NT2/D1 (cell line): ENCODE measurements at regions not wholly inside any gene's neighbourhood (a gene's known extent, or its start where the extent isn't known, plus 50 kb on each side); places are given as distances from the start of the nearest gene placed in this dataset.

Experiments
- DNase-seq: peaks from one replicate; pipeline ENCODE4 v3.0.0-alpha.2; 2011; ENCODE audit warnings: low read depth, low spot score
- H3K27me3 ChIP-seq: 2 replicates; pipeline ENCODE4 v1.6.0; 2011; ENCODE audit warnings: mild to moderate bottlenecking; ENCODE audit not compliant: insufficient read length, insufficient read depth
- H3K36me3 ChIP-seq: 2 replicates; pipeline ENCODE4 v1.6.1; 2011; ENCODE audit warnings: mild to moderate bottlenecking, low read length, mixed read lengths; ENCODE audit not compliant: insufficient read depth, insufficient read length
- H3K4me1 ChIP-seq: 2 replicates; pipeline ENCODE4 v1.5.1; 2011; ENCODE audit not compliant: insufficient read depth, insufficient read length
- H3K4me3 ChIP-seq: 2 replicates; pipeline ENCODE4 v1.5.1; 2011; ENCODE audit warnings: low read depth; ENCODE audit not compliant: insufficient read length
- H3K9ac ChIP-seq: 2 replicates; pipeline ENCODE4 v1.6.0; 2011; ENCODE audit warnings: low read depth; ENCODE audit not compliant: insufficient read length
- H3K9me3 ChIP-seq: 2 replicates; pipeline ENCODE4 v1.5.1; 2011; ENCODE audit warnings: mild to moderate bottlenecking, low read length; ENCODE audit not compliant: insufficient read depth
- SUZ12 ChIP-seq: IDR thresholded peaks from 2 replicates; pipeline ENCODE4 v1.6.1; 2011; ENCODE audit not compliant: insufficient read length, insufficient read depth; ENCODE audit errors: extremely low read depth
- YY1 ChIP-seq: IDR thresholded peaks from 2 replicates; pipeline ENCODE4 v1.6.1; 2011; ENCODE audit not compliant: insufficient read length, insufficient read depth
- ZNF274 ChIP-seq: IDR thresholded peaks from 2 replicates; pipeline ENCODE4 v1.6.1; 2011; ENCODE audit warnings: mild to moderate bottlenecking, low read depth, low read length

- no peak for DNase-seq
- no peak overlapping the region for H3K4me3 ChIP-seq
- H3K36me3 ChIP-seq, result no peaks in the 10 kb centered on the region
- H3K9me3 ChIP-seq, result peaks cover 23% of the 10 kb centered on the region; the same call in 1 of the 2 replicates
- TF ChIP-seq ZNF274 (no peak), YY1 (no peak), SUZ12 (no peak)
- H3K27me3 ChIP-seq, result no peaks in the 10 kb centered on the region
- no peak overlapping the region for H3K9ac ChIP-seq
- no peaks in the 10 kb centered on the region for H3K4me1 ChIP-seq
Measured at GRCh38 chr16:48932216-48932855, 322.4 kb upstream of the N4BP1 start.

DNA sequence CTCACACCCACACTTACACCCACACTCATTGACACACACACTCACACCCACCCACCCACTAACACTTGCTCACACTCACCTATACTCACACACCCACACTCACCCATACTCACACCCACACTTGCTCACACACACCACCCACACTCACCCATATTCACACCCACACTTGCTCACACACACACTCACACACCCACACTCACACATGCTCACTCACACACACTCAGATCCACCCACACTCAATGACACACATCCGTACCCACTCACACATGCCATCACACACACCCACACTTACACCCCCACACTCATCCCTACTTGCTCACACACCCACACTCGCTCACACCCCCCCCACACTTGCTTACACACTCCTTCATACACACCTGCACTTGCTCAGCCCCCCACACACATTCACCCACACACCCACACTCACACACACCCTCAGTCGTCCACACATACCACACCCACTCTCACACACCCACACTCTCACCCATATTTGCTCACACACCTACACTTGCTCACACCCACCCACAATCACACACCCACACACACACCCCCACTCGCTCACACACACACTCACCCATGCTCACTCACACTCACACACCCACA is 321.1 kb upstream of the N4BP1 start:
- Histone ChIP-seq H3K4me3 (no peak overlapping the region), H3K9ac (no peak overlapping the region), H3K36me3 (no peaks in the 10 kb centered on the region), H3K27me3 (no peaks in the 10 kb centered on the region), H3K4me1 (no peaks in the 10 kb centered on the region), H3K9me3 (peaks cover 31% of the 10 kb centered on the region; the same call in 1 of the 2 replicates)
- TF ChIP-seq ZNF274 (no peak), SUZ12 (no peak), YY1 (no peak)
- DNase-seq, result no peak

GRCh38 chr16:48919791-48920190 is 309.8 kb upstream of the N4BP1 start:
- Histone ChIP-seq H3K9me3 (no peaks in the 10 kb centered on the region), H3K27me3 (no peaks in the 10 kb centered on the region), H3K9ac (no peak overlapping the region), H3K4me1 (no peaks in the 10 kb centered on the region), H3K4me3 (no peak overlapping the region), H3K36me3 (no peaks in the 10 kb centered on the region)
- no peak for TF ChIP-seq SUZ12
- TF ChIP-seq ZNF274, result no peak
- no peak for DNase-seq

DNA sequence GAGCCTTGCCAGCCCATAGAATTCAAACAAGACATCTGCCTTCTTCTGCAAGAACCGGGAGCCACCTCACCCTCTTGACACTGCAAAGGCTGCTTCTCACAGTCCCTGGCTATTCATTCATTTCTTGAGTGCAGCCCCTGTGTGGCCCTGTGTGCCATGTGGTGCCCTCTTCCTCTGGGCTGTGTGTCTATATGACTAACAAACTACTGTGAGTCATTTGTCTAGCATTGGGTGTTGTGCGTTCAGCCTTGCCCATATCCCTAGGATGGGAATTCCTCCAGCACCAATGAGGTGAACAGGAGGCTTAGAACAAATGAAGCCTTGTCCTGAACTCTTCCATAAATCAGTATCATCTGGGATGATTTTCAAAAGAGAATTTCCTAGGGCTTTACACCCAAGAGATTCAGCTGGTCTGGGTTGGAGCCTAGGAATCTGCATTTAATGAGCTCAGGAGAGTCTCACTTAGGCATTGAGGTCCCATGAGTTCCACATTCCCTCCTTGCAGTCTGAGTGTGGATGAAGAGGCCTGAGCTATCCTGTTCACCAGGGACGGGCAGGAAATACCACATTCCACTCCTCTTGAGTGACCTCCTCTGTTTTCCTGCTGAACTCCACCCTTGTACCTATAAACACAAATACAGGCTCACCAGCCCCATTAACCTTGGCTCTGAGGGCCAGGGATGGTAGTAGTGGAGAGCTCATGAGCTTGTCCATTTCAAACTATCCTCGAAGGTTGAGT is 308.7 kb upstream of the N4BP1 start:
- no peaks in the 10 kb centered on the region for H3K9me3 ChIP-seq
- no peak overlapping the region for H3K9ac ChIP-seq
- H3K27me3 ChIP-seq, result no peaks in the 10 kb centered on the region
- TF ChIP-seq ZNF274, result no peak
- TF ChIP-seq YY1, result no peak
- TF ChIP-seq SUZ12, result no peak
- no peak overlapping the region for H3K4me3 ChIP-seq
- H3K4me1 ChIP-seq, result no peaks in the 10 kb centered on the region
- no peaks in the 10 kb centered on the region for H3K36me3 ChIP-seq
- no peak for DNase-seq

GRCh38 chr16:48916566-48916965 is 306.6 kb upstream of the N4BP1 start:
- no peaks in the 10 kb centered on the region for H3K36me3 ChIP-seq
- TF ChIP-seq ZNF274, result no peak
- no peak for TF ChIP-seq SUZ12
- no peak for TF ChIP-seq YY1
- no peaks in the 10 kb centered on the region for H3K4me1 ChIP-seq
- no peaks in the 10 kb centered on the region for H3K27me3 ChIP-seq
- no peak for DNase-seq
- no peak overlapping the region for H3K9ac ChIP-seq
- H3K9me3 ChIP-seq, result no peaks in the 10 kb centered on the region
- no peak overlapping the region for H3K4me3 ChIP-seq

DNA sequence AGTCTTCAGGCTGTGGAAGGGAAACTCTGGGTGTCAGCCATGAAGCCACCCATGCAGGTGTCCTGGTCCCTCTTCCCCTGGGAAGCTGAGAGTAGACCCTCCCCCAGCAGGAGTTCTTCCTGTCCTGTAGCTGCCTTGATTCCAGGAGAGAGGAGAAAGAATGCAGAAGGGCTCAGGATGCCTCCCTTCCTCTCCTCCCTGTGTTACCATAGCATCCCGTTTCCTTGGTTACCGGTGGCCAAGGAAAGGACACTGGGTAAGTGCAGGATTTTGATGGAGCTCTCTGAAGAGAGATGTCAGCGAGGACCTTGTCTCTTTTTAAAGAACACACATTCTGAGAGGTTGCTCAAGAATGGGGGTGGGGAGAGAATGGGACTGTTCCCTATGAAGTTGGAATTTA is 304.1 kb upstream of the N4BP1 start:
- no peak overlapping the region for H3K4me3 ChIP-seq
- H3K4me1 ChIP-seq, result no peaks in the 10 kb centered on the region
- H3K27me3 ChIP-seq, result no peaks in the 10 kb centered on the region
- H3K9me3 ChIP-seq, result no peaks in the 10 kb centered on the region
- no peak overlapping the region for H3K9ac ChIP-seq
- DNase-seq, result no peak
- TF ChIP-seq SUZ12, result no peak
- no peak for TF ChIP-seq YY1
- no peak for TF ChIP-seq ZNF274
- no peaks in the 10 kb centered on the region for H3K36me3 ChIP-seq

GRCh38 chr16:48913384-48913783 is 303.4 kb upstream of the N4BP1 start:
- H3K9me3 ChIP-seq, result no peaks in the 10 kb centered on the region
- H3K27me3 ChIP-seq, result no peaks in the 10 kb centered on the region
- H3K4me1 ChIP-seq, result no peaks in the 10 kb centered on the region
- no peak overlapping the region for H3K9ac ChIP-seq
- DNase-seq, result no peak
- TF ChIP-seq YY1, result no peak
- TF ChIP-seq SUZ12, result no peak
- TF ChIP-seq ZNF274, result no peak
- no peak overlapping the region for H3K4me3 ChIP-seq
- no peaks in the 10 kb centered on the region for H3K36me3 ChIP-seq
